HCT116 (cell line): ENCODE measurements at regions not wholly inside any gene's neighbourhood (a gene's known extent, or its start where the extent isn't known, plus 50 kb on each side); places are given as distances from the start of the nearest gene placed in this dataset.

Experiments used
- ATAC-seq: fragments of 200-7000 bp; cut with Tn5 transposase; 2 replicates; pipeline ENCODE4 v1.9.1; 2020; ENCODE audit warnings: mild to moderate bottlenecking, moderate library complexity
- BruUV-seq: library from RNA; stranded (reverse); fragments of 400-500 nt; replicated peaks from 2 replicates; lab custom pipeline; 2021; lab: Mats Ljungman, UMichigan
- CTCF ChIA-PET: fragments of 300-600 bp; sonication (Branson Sonifier 250); formaldehyde crosslinking; loops from one replicate; lab custom pipeline; 2021; ENCODE audit warnings: antibody characterized with exemption; lab: Charles Lee
- POLR2A ChIA-PET: fragments of 300-600, 350-600 bp; sonication (Branson Sonifier 250); formaldehyde crosslinking; loops from one replicate; lab custom pipeline; 2021; ENCODE audit warnings: antibody characterized with exemption; lab: Charles Lee
- RAD21 ChIA-PET, 2 experiments: fragments of 300-600 bp; sonication (Branson Sonifier 250); formaldehyde crosslinking; loops; one replicate each; lab custom pipeline; 2023; ENCODE audit warnings: low total read pairs in 2 of 2; ENCODE audit not compliant: uncharacterized antibody in 2 of 2, unreplicated experiment in 2 of 2, low non-redundant PET in 1 of 2; lab: Charles Lee
- DNase-seq: peaks from one replicate; pipeline ENCODE4 v3.0.0-alpha.2; 2010; ENCODE audit warnings: low read depth, low spot score
- H2AFZ ChIP-seq: fragments of 200-600 bp; shearing (Covaris generic), sonication (generic); 2 replicates; pipeline ENCODE4 v1.6.1; 2017; ENCODE audit warnings: low read depth, mixed run types, mixed read lengths, antibody characterized with exemption, low read length; ENCODE audit not compliant: poor library complexity, severe bottlenecking
- H3K27ac ChIP-seq: 2 replicates; pipeline ENCODE4 v1.5.1; 2012; ENCODE audit warnings: low read depth, low read length
- H3K27me3 ChIP-seq: fragments of 200-600 bp; sonication (generic); 2 replicates; pipeline ENCODE4 v1.6.1; 2016; ENCODE audit warnings: mixed run types, low read length, mixed read lengths; ENCODE audit not compliant: insufficient read depth
- H3K36me3 ChIP-seq, 2 experiments: fragments of 200-500 bp in 1 of 2; fragments of 200-600 bp in 1 of 2; sonication (Bioruptor generic) in 1 of 2; sonication (generic) in 1 of 2; 2 replicates each; pipeline versions ENCODE4 v1.5.1 to v1.6.1; 2014 to 2016; ENCODE audit warnings: low read length in 2 of 2, inconsistent platforms in 1 of 2, mixed read lengths in 1 of 2, mixed run types in 1 of 2; ENCODE audit not compliant: insufficient read depth in 2 of 2, control insufficient read depth in 1 of 2
- H3K4me1 ChIP-seq, 2 experiments: fragments of 200-600 bp in 1 of 2; sonication (generic) in 1 of 2; 2 replicates each; pipeline versions ENCODE4 v1.5.1 to v1.6.1; 2012 to 2017; ENCODE audit warnings: low read length in 2 of 2, inconsistent platforms in 1 of 2, mild to moderate bottlenecking in 1 of 2, mixed read lengths in 1 of 2, mixed run types in 1 of 2, moderate library complexity in 1 of 2; ENCODE audit not compliant: insufficient read depth in 2 of 2, control insufficient read depth in 1 of 2
- H3K4me2 ChIP-seq: fragments of 200-600 bp; sonication (generic); 2 replicates; pipeline ENCODE4 v1.6.1; 2017; ENCODE audit warnings: mixed run types, low read length, mixed read lengths
- H3K4me3 ChIP-seq, 2 experiments: fragments of 200-600 bp in 1 of 2; sonication (generic) in 1 of 2; replicated peaks in 1 of 2; 2 replicates each; pipeline ENCODE4 v1.5.1; 2011 to 2016; ENCODE audit warnings: low read length in 2 of 2, control low read depth in 1 of 2, low read depth in 1 of 2, mild to moderate bottlenecking in 1 of 2, mixed read lengths in 1 of 2, mixed run types in 1 of 2
- H3K79me2 ChIP-seq: fragments of 200-600 bp; sonication (generic); 2 replicates; pipeline ENCODE4 v1.6.1; 2017; ENCODE audit warnings: mild to moderate bottlenecking, mixed run types, low read length, moderate library complexity, mixed read lengths; ENCODE audit not compliant: insufficient read depth
- H3K9ac ChIP-seq: fragments of 200-600 bp; sonication (generic); 2 replicates; pipeline ENCODE4 v1.6.1; 2016; ENCODE audit warnings: low read length, mixed read lengths
- H3K9me2 ChIP-seq: fragments of 200-600 bp; sonication (generic), shearing (Covaris generic); 2 replicates; pipeline ENCODE4 v1.6.1; 2017; ENCODE audit warnings: mixed run types, mild to moderate bottlenecking, moderate library complexity; ENCODE audit not compliant: insufficient read depth
- H3K9me3 ChIP-seq, 2 experiments: fragments of 200-500 bp in 1 of 2; fragments of 200-600 bp in 1 of 2; sonication (Bioruptor generic) in 1 of 2; sonication (generic) in 1 of 2; 2 replicates each; pipeline ENCODE4 v1.6.1; 2014 to 2017; ENCODE audit warnings: low read length in 2 of 2, mixed read lengths in 2 of 2, inconsistent platforms in 1 of 2, low read depth in 1 of 2, mild to moderate bottlenecking in 1 of 2, mixed run types in 1 of 2, moderate library complexity in 1 of 2; ENCODE audit not compliant: control insufficient read depth in 1 of 2, insufficient read depth in 1 of 2
- H4K20me1 ChIP-seq: fragments of 200-600 bp; sonication (generic), shearing (Covaris generic); 2 replicates; pipeline ENCODE4 v1.6.1; 2017; ENCODE audit warnings: mixed run types, mild to moderate bottlenecking, moderate library complexity; ENCODE audit not compliant: insufficient read depth
- ATF3 ChIP-seq: IDR thresholded peaks from 2 replicates; pipeline ENCODE4 v1.6.1; 2012
- CBX3 ChIP-seq: IDR thresholded peaks from 2 replicates; pipeline ENCODE4 v1.6.1; 2012; ENCODE audit warnings: low read depth
- CTCF ChIP-seq, 3 experiments: fragments of 200-600 bp in 1 of 3; sonication (generic) in 1 of 3; IDR thresholded peaks in 2 of 3; conservative IDR thresholded peaks in 1 of 3; 2 replicates each; pipeline ENCODE4 v1.5.1; 2012 to 2017; ENCODE audit warnings: low read depth in 2 of 3, low read length in 2 of 3, antibody characterized with exemption in 1 of 3, borderline replicate concordance in 1 of 3, control low read depth in 1 of 3, mild to moderate bottlenecking in 1 of 3, mixed read lengths in 1 of 3, mixed run types in 1 of 3, moderate library complexity in 1 of 3; ENCODE audit not compliant: insufficient read depth in 1 of 3
- EGR1 ChIP-seq: IDR thresholded peaks from 2 replicates; pipeline ENCODE4 v1.6.1; 2012; ENCODE audit warnings: low read depth
- ELF1 ChIP-seq: IDR thresholded peaks from 2 replicates; pipeline ENCODE4 v1.6.1; 2012; ENCODE audit warnings: low read depth, borderline replicate concordance
- EZH2 ChIP-seq: fragments of 200-600 bp; sonication (generic); IDR thresholded peaks from 2 replicates; pipeline ENCODE4 v1.6.1; 2017; ENCODE audit warnings: antibody characterized with exemption, mixed run types
- EZH2phosphoT487 ChIP-seq: fragments of 200-600 bp; IDR thresholded peaks from 2 replicates; pipeline ENCODE4 v1.6.1; 2018; ENCODE audit warnings: antibody characterized with exemption, borderline replicate concordance
- JUND ChIP-seq: IDR thresholded peaks from 2 replicates; pipeline ENCODE4 v1.6.1; 2012
- MAX ChIP-seq: IDR thresholded peaks from 2 replicates; pipeline ENCODE4 v1.6.1; 2012
- POLR2A ChIP-seq: IDR thresholded peaks from 2 replicates; pipeline ENCODE4 v1.7.0; 2011; ENCODE audit warnings: borderline replicate concordance; ENCODE audit not compliant: insufficient read depth, insufficient read length; ENCODE audit errors: extremely low read depth
- POLR2AphosphoS5 ChIP-seq: IDR thresholded peaks from 2 replicates; pipeline ENCODE4 v1.6.1; 2011; ENCODE audit warnings: mild to moderate bottlenecking, low read depth, low read length, moderate library complexity
- RAD21 ChIP-seq: IDR thresholded peaks from 2 replicates; pipeline ENCODE4 v1.6.1; 2012; ENCODE audit warnings: low read depth, mild to moderate bottlenecking
- REST ChIP-seq: IDR thresholded peaks from 2 replicates; pipeline ENCODE4 v1.6.1; 2012; ENCODE audit warnings: low read depth
- SIN3A ChIP-seq: IDR thresholded peaks from 2 replicates; pipeline ENCODE4 v1.6.1; 2012; ENCODE audit warnings: low read depth
- SRF ChIP-seq: IDR thresholded peaks from 2 replicates; pipeline ENCODE4 v1.6.1; 2012; ENCODE audit warnings: low read depth
- TCF7L2 ChIP-seq: IDR thresholded peaks from 2 replicates; pipeline ENCODE4 v1.7.0; 2011; ENCODE audit warnings: borderline replicate concordance, inconsistent platforms; ENCODE audit not compliant: insufficient read depth, insufficient read length; ENCODE audit errors: extremely low read depth
- YY1 ChIP-seq: IDR thresholded peaks from 2 replicates; pipeline ENCODE4 v1.6.1; 2011; ENCODE audit warnings: low read length, low read depth, moderate library complexity, mild to moderate bottlenecking; ENCODE audit not compliant: insufficient replicate concordance; ENCODE audit errors: extremely low read depth
- ZBTB33 ChIP-seq: IDR thresholded peaks from 2 replicates; pipeline ENCODE4 v1.6.1; 2011; ENCODE audit warnings: mild to moderate bottlenecking, low read length, moderate library complexity; ENCODE audit not compliant: insufficient replicate concordance; ENCODE audit errors: extremely low read depth
- ZFX ChIP-seq: fragments of 450-650 bp; IDR thresholded peaks from 2 replicates; pipeline ENCODE4 v1.6.1; 2017
- ZNF274 ChIP-seq: fragments of 200-500 bp; sonication (Bioruptor generic); IDR thresholded peaks from 2 replicates; pipeline ENCODE4 v1.6.1; 2014; ENCODE audit warnings: mild to moderate bottlenecking, low read depth, low read length, inconsistent platforms
- intact Hi-C: fragments of 100-400 bp; cut with micrococcal nuclease; formaldehyde crosslinking; loops from 2 replicates; pipeline ENCODE4 v1.10.0; 2022

- intact Hi-C loops = no loop called here
- H3K79me2 ChIP-seq = no peaks in the 10 kb centered on the region
- no peaks in the 10 kb centered on the region for H3K9me3 ChIP-seq
- no peak overlapping the region for H3K27ac ChIP-seq
- ATAC-seq = no peak
- ChIA-PET RAD21 (no interaction called here), CTCF (interaction anchor here (1.6 kb wide), 1 partner anchor 16 kb away, joined by 8 read pairs; no protein-coding TSS in a partner anchor), POLR2A (no interaction called here)
- no peak overlapping the region for H2AFZ ChIP-seq
- DNase-seq = no peak
- H3K27me3 ChIP-seq = peaks cover 37% of the 10 kb centered on the region
- H3K4me2 ChIP-seq = no peak overlapping the region
- BruUV-seq = no TSS peak
- no peak for TF ChIP-seq ZBTB33
- TF ChIP-seq CBX3 = no peak
- no peak for TF ChIP-seq SIN3A
- TF ChIP-seq EZH2 = no peak
- TF ChIP-seq RAD21 = no peak
- no peak for TF ChIP-seq ELF1
- TF ChIP-seq JUND = no peak
- TF ChIP-seq CTCF (IDR thresholded peaks at IDR 0.05 in 2 of 3, conservative IDR thresholded peaks at IDR 0.05 in 1 of 3; ENCODE audit: borderline replicate concordance in 1 of 3, insufficient read depth in 1 of 3, low read depth in 2 of 3, low read length in 2 of 3) = no peak
- TF ChIP-seq POLR2A = no peak
- no peak for TF ChIP-seq EGR1
- TF ChIP-seq EZH2phosphoT487 = no peak
- TF ChIP-seq REST = no peak
- no peak for TF ChIP-seq ATF3
- TF ChIP-seq POLR2AphosphoS5 = no peak
- TF ChIP-seq TCF7L2 = no peak
- no peak for TF ChIP-seq ZNF274
- no peak for TF ChIP-seq ZFX
- no peak for TF ChIP-seq YY1
- TF ChIP-seq MAX = no peak
- no peak for TF ChIP-seq SRF
- no peaks in the 10 kb centered on the region for H3K9me2 ChIP-seq
- H3K9ac ChIP-seq = no peak overlapping the region
- H3K4me3 ChIP-seq = no peak overlapping the region
- no peaks in the 10 kb centered on the region for H3K4me1 ChIP-seq
- H3K36me3 ChIP-seq = no peaks in the 10 kb centered on the region
- H4K20me1 ChIP-seq = no peaks in the 10 kb centered on the region
Measured at GRCh38 chr20:20875716-20876115, 163.3 kb upstream of the RALGAPA2 start.
